OCI-LY1 (cell line): ENCODE measurements at regions not wholly inside any gene's neighbourhood (a gene's known extent, or its start where the extent isn't known, plus 50 kb on each side); places are given as distances from the start of the nearest gene placed in this dataset.

ENCODE experiments used
- H2AFZ ChIP-seq: fragments of 200-600 bp; sonication (generic), shearing (Covaris generic); 2 replicates; pipeline ENCODE4 v1.6.0; 2014; ENCODE audit warnings: antibody characterized with exemption, mild to moderate bottlenecking, low read length
- H3F3A ChIP-seq: fragments of 200-600 bp; sonication (generic), shearing (Covaris generic); 2 replicates; pipeline ENCODE4 v1.6.0; 2014; ENCODE audit warnings: mild to moderate bottlenecking, antibody characterized with exemption, low read length, moderate library complexity; ENCODE audit not compliant: insufficient read depth
- H3K27ac ChIP-seq: fragments of 200-600 bp; sonication (generic); 2 replicates; pipeline ENCODE4 v1.5.1; 2014; ENCODE audit warnings: low read length, mixed run types, mild to moderate bottlenecking, low read depth; ENCODE audit not compliant: poor library complexity, severe bottlenecking
- H3K27me3 ChIP-seq: fragments of 200-600 bp; sonication (generic); 2 replicates; pipeline ENCODE4 v1.6.0; 2014; ENCODE audit warnings: antibody characterized with exemption, mild to moderate bottlenecking, low read length, moderate library complexity; ENCODE audit not compliant: insufficient read depth
- H3K36me3 ChIP-seq: fragments of 200-600 bp; sonication (generic); 2 replicates; pipeline ENCODE4 v1.6.1; 2014; ENCODE audit warnings: mild to moderate bottlenecking, antibody characterized with exemption, low read length, moderate library complexity, mixed read lengths; ENCODE audit not compliant: insufficient read depth
- H3K4me1 ChIP-seq: fragments of 200-600 bp; sonication (generic); 2 replicates; pipeline ENCODE4 v1.5.1; 2014; ENCODE audit warnings: mild to moderate bottlenecking, low read length, moderate library complexity; ENCODE audit not compliant: insufficient read depth, severe bottlenecking
- H3K4me2 ChIP-seq: fragments of 200-600 bp; sonication (generic), shearing (Covaris generic); 2 replicates; pipeline ENCODE4 v1.6.1; 2014; ENCODE audit warnings: low read length
- H3K4me3 ChIP-seq: fragments of 200-600 bp; sonication (generic); 2 replicates; pipeline ENCODE4 v1.5.1; 2014; ENCODE audit warnings: low read length, low read depth, mild to moderate bottlenecking, mixed read lengths; ENCODE audit not compliant: poor library complexity, severe bottlenecking
- H3K79me2 ChIP-seq: fragments of 200-600 bp; shearing (Covaris generic); 2 replicates; pipeline ENCODE4 v1.6.1; 2016; ENCODE audit warnings: mixed run types, low read length, mixed read lengths; ENCODE audit not compliant: insufficient read depth
- H3K9ac ChIP-seq: fragments of 200-600 bp; sonication (generic), shearing (Covaris generic); 2 replicates; pipeline ENCODE4 v1.6.1; 2014; ENCODE audit warnings: mild to moderate bottlenecking, low read length, mixed read lengths
- H3K9me2 ChIP-seq: fragments of 200-600 bp; sonication (generic), shearing (Covaris generic); 2 replicates; pipeline ENCODE4 v1.6.1; 2014; ENCODE audit warnings: low read depth, mild to moderate bottlenecking, low read length, mixed read lengths
- H3K9me3 ChIP-seq: fragments of 200-600 bp; shearing (Covaris generic); 2 replicates; pipeline ENCODE4 v1.6.1; 2014; ENCODE audit warnings: low read length, mixed read lengths
- H4K20me1 ChIP-seq: fragments of 200-600 bp; sonication (generic), shearing (Covaris generic); 2 replicates; pipeline ENCODE4 v1.6.0; 2016; ENCODE audit warnings: mild to moderate bottlenecking, low read length; ENCODE audit not compliant: insufficient read depth
- EZH2 ChIP-seq: fragments of 200-600 bp; sonication (generic), shearing (Covaris generic); IDR thresholded peaks from 2 replicates; pipeline ENCODE4 v1.8.0; 2017; ENCODE audit warnings: borderline replicate concordance, mixed run types, mild to moderate bottlenecking, antibody characterized with exemption, low read length, moderate library complexity, mixed read lengths
- TF ChIP-seq, protein P1 (sequence below): fragments of 200-600 bp; sonication (generic), shearing (Covaris generic); IDR thresholded peaks from 2 replicates; pipeline ENCODE4 v1.5.1; 2017; ENCODE audit warnings: mild to moderate bottlenecking, antibody characterized with exemption, low read length, moderate library complexity, mixed read lengths

DNA sequence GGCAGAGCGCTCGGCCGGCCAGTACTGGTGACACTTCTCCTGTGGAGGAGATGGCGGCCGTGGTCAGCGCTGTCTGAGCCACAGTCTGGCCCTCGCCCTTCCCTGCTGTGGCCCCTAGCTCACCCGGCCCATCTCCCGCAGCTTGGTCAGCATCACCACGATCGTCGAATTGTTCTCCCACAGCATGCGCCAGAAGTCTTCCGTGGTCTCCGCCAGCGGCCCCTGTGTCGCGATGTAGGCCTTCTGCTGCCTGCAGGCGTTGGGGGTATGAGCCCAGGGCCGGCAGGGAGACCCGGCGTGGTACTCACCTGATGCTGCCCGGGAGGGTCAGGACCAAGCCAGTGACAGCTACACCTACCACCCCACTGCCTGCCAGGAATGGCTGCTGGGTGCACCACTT, 130.1 kb downstream of the PTPRS start:
- TF ChIP-seq EZH2, result no peak
- TF ChIP-seq, protein P1, sequence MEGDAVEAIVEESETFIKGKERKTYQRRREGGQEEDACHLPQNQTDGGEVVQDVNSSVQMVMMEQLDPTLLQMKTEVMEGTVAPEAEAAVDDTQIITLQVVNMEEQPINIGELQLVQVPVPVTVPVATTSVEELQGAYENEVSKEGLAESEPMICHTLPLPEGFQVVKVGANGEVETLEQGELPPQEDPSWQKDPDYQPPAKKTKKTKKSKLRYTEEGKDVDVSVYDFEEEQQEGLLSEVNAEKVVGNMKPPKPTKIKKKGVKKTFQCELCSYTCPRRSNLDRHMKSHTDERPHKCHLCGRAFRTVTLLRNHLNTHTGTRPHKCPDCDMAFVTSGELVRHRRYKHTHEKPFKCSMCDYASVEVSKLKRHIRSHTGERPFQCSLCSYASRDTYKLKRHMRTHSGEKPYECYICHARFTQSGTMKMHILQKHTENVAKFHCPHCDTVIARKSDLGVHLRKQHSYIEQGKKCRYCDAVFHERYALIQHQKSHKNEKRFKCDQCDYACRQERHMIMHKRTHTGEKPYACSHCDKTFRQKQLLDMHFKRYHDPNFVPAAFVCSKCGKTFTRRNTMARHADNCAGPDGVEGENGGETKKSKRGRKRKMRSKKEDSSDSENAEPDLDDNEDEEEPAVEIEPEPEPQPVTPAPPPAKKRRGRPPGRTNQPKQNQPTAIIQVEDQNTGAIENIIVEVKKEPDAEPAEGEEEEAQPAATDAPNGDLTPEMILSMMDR, result no peak
- Histone ChIP-seq H3K9me2 (no peaks in the 10 kb centered on the region), H2AFZ (no peak overlapping the region), H3K4me3 (no peak overlapping the region), H3K4me2 (no peak overlapping the region), H3K79me2 (no peaks in the 10 kb centered on the region), H3K4me1 (no peaks in the 10 kb centered on the region), H3F3A (no peaks in the 10 kb centered on the region), H3K27me3 (no peaks in the 10 kb centered on the region), H3K9me3 (no peaks in the 10 kb centered on the region), H3K27ac (no peak overlapping the region), H4K20me1 (no peaks in the 10 kb centered on the region), H3K9ac (no peak overlapping the region), H3K36me3 (no peaks in the 10 kb centered on the region)

DNA sequence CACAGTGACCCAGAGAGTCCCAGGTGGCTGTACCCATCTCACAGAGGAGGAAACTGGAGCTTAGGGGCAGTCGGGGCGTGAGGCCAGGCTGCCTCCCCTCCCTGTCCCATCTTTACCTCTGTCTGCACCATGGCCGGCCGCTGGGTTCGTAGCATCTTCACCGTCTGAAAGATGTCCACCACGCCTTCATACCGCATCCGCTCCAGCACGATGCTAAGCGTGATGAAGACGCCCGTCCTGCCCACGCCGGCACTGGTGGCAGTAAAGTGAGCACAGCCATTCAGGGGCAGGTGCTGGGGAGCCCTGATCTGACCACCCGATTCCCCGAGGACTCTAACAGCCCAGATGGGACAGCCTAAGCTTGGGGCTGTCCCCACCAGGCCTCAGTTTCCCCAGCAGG, 132.8 kb downstream of the PTPRS start:
- Histone ChIP-seq H3K9ac (no peak overlapping the region), H3K36me3 (no peaks in the 10 kb centered on the region), H4K20me1 (no peaks in the 10 kb centered on the region)

DNA sequence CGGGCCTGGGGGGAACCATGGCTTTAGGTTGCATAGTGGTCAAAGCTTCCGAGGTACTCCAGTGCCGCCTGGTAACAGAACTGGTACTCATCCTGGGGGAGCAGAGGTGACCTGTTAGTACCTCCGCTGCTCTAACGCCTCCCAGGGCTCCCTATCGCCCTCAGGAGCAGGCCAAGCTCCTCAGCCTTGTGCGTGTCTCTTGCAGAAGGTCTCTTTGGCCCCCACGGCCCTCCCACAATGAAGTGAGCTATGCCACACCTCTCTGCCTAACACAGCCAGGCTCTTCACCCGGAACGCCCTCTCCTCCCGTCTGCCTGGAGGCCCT, 133.9 kb downstream of the PTPRS start:
- Histone ChIP-seq H3K27ac (no peak overlapping the region), H3K36me3 (no peaks in the 10 kb centered on the region), H3K4me1 (no peaks in the 10 kb centered on the region), H3K4me3 (no peak overlapping the region), H3K79me2 (no peaks in the 10 kb centered on the region), H4K20me1 (no peaks in the 10 kb centered on the region), H3K4me2 (no peak overlapping the region), H3K9ac (no peak overlapping the region), H3K9me3 (no peaks in the 10 kb centered on the region), H2AFZ (no peak overlapping the region), H3K9me2 (no peaks in the 10 kb centered on the region), H3F3A (no peaks in the 10 kb centered on the region), H3K27me3 (no peaks in the 10 kb centered on the region)
- TF ChIP-seq EZH2, result no peak
- TF ChIP-seq, protein P1, result no peak

More for the DNA sequence above, 132.8 kb downstream of the PTPRS start:
- H2AFZ ChIP-seq, result no peak overlapping the region
- no peaks in the 10 kb centered on the region for H3K27me3 ChIP-seq
- H3F3A ChIP-seq, result no peaks in the 10 kb centered on the region
- H3K4me2 ChIP-seq, result no peak overlapping the region
- H3K27ac ChIP-seq, result no peak overlapping the region
- H3K9me3 ChIP-seq, result no peaks in the 10 kb centered on the region
- no peaks in the 10 kb centered on the region for H3K4me1 ChIP-seq
- H3K79me2 ChIP-seq, result no peaks in the 10 kb centered on the region
- TF ChIP-seq, protein P1, result no peak
- TF ChIP-seq EZH2, result no peak
- no peaks in the 10 kb centered on the region for H3K9me2 ChIP-seq
- H3K4me3 ChIP-seq, result no peak overlapping the region
